ENCODE measurements at regions not wholly inside any gene's neighbourhood (a gene's known extent, or its start where the extent isn't known, plus 50 kb on each side); places are given as distances from the start of the nearest gene placed in this dataset.
"Not testable (repeated sequence)": the region's sequence is repeated elsewhere in the genome, so short reads cannot be mapped to it uniquely, and the experiment has no call there.

DNA sequence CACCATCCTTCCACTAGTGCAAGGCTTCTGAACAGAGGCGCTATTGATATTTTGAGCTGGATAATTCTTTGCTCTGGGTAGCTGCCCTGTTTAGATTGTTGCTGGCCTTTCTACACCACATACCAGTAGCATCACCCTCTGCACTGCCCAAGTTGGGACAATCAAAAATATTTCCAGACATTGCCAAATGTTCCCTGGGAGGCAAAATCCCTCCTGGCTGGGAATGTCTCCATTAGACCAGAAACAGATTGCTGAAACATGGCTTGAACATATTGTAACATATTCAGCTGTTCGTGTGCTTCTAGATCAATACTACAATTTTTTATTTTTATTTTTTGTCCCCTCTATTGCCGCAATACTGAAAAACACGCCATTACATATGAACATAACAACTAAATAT, 174.6 kb downstream of the ABCA8 start:
- DNase-seq (ENCODE audit: low spot score): no peak

DNA sequence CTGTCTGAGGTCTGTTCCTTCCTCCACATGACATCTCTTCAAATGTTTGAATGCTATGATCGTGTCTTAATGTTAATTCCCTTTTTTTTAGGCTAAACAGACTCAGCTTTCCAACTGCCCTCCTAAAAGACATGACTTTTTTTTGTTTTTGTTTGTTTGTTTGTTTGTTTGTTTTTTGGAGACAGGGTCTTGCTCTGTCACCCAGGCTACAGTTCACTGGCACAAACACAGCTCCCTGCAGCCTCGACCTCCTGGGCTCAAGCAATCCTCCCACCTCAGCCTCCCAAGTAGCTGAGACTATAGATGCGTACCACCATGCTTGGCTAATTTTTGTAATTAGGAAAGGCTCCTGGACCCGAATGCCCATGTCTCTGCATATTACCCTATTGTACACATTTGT, 176.5 kb downstream of the ABCA8 start:
- no peak for DNase-seq (ENCODE audit: low spot score)

DNA sequence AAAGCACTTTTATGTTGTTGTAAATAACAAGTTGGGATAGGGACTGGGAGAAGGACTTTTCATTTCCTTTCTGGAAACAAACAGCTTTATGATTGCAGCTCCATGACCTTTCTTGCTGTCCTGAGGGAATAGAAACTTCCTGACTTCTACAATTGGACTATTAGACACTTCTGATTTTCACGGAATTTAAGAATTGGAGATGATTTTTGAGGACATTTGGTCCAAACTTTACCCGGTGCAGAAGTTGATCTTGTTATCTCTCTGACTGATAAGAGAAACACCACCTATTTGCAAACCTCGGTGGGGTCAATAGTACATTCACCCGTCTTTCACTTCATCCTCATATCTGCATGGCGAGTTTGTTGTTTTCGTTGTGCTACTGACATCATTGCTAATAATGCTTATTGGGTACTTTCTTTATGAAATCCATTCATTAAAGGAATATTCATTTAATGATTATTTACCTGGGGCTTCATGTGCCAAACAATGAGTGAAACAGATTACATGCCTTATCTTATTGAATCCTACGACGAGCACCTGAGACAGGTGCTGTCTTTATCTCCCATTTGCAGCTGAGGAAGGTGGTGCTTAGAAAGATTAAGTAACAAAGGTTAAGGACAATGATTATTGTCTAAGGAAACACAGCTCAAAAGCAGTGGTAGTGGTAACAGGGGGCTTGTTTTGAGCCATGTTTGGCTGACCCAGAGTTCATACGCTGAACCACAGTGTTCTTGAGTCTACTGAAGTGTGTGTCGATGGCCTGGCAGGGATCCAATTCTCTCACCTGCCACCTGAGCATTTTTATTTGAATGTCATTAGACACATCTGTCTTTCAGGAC, 176.9 kb upstream of the FAM20A start:
- no peak for DNase-seq (ENCODE audit: low spot score)

DNA sequence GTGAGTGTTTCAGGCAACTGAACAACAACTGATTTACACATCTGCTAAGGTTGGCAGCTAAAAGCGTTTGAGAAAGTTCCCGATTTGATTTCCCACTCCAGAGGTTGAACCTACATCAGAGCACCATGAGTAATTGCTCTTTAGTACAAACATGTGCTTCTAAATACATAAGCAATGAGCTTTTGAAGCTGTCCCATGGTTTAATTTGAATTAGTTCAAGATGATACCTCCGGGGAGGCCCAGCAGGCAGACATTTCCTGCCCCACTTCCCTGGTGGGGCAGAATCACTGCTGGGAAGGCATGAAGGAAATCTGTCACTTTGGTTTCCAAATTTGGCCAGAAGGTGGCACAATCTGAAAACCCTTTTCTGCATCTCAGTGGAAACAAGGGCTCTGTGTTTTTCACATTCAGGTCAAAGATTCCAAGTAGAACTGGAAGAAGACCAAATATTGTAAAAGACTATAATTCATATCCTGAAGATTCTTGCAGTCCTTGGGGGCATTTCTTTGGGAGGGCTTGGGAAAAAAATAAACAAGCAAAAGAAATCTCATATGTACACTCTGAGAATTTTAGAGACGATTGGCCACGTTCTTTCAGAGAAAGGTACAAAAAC, 176.2 kb upstream of the FAM20A start:
- peak; percentile 8 for DNase-seq (ENCODE audit: low spot score)

DNA sequence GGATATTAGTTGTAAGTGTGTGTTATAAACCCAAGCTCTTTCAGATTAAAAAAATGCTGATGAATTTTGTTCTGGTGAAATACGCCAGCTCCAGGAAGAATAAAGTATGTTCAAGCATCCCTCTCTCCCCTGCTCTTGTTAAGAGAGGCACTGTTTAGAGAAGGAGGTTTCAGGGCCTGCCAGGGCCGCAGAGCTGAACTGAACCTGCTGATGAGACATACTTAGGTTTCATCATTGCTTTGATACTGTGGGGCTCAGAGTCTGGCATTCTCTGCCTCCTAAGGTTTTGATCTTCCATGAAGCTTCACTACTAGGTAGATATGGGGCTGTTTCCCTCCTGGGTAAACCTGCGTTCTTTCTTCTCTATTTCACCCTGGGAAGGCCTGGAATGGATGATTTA, 175.3 kb upstream of the FAM20A start:
- no peak for DNase-seq (ENCODE audit: low spot score)

DNA sequence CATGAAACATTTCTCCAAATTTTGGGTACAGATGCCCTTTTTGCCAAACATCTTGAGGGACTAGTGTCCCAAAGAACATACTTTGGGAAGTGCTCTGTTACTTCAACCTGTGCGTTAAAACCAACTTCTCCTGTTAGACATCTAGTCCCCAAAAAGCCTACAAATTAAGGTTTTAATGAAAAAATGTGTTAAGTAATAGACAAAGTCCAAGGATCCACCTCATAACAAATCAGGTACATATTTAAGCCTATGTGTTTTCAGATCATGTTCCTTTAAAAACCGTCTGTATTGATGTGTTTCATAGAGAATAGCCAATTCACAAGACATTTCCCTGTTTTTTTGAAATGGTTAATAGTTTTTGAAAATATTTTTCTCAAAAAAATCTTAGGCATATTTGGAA, 174.8 kb upstream of the FAM20A start:
- DNase-seq (ENCODE audit: low spot score): no peak

DNA sequence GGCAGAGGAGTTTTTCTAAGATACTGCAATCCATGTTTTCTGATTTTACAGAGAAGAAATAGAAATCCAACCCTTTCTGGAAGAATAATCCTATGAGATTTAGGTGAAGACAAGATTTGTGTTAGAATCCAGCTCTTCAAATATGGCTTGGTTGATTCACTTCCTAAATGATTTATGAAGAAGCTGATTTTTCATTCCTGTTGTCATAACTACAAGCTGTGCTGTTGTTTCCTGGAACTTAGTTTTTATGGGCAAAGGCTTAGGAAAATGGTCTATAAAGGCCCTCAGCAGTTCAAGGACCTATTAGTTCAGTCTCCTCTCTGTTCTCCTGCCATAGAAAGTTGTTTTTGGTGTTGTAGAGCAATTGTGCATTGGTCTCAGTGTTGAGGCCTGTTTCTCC, 174.2 kb upstream of the FAM20A start:
- no peak for DNase-seq (ENCODE audit: low spot score)

DNA sequence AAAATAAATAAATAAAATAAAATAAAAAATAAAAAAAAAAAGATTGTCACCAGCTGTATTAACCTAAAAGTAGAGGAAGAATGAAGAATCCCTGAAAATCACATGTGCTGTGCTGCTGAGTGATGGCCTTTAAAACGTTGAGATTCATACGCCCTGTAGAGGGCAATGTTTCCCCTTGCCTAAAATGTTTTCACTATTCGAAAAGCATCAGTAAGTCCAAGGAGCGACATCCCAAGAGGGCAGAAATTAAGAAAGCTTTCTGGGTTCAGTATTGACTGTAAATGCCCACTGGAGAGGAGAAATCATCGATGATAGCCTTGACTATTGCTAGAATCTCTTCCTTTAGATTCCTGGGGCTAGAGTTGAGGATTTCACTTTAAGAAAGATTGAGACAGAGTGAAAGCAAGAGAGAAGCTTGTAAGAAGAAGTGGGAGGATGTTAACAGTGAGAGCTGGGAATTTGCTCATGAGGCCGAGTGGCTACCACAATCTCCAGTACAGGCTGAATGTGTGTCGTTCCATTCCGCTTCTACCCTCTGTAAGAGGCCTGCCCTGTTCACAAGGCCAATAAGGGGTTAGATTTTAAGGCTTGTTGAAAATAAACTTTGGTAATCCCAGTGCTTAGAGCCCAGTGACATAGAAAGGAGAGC, 170.8 kb upstream of the FAM20A start:
- DNase-seq (ENCODE audit: low spot score): peak; percentile 9

DNA sequence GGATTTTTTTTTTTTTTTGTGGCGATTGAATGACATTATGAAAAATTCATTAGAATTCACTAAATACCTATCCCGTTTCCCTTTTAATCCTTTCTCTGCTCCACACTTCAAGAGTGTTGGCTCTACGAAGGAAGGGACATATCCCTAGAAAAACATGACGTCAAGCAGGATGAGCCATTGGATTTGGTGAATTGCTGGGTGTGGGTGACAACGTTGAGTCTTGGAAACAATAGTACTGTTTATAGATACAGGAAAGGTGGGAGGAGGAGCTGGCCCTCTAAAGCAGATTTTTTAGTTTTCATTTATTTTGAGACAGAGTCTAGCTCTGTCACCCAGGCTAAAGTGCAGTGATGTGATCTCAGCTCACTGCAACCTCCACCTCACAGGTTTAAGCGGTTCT, 167.6 kb upstream of the FAM20A start:
- DNase-seq (ENCODE audit: low spot score): no peak

DNA sequence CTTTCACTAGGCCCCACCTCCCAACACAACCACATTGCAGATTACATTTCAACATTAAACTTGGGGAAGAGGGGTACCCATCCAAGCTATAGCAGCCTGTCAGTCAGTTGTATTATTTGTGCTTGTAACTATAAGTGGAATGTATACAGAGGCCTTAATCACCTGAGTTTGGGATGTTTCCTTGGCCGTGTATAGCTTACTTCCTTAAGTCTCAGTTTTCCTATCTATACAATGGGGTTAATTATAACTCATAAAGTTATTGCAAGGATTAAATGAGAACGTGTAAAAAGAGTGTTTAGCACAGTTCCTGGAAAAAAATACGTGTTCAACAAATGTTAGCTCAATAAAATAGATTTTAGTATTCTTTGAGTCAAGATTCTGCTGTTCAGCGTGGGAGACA, 165.5 kb upstream of the FAM20A start:
- DNase-seq (ENCODE audit: low spot score): no peak

DNA sequence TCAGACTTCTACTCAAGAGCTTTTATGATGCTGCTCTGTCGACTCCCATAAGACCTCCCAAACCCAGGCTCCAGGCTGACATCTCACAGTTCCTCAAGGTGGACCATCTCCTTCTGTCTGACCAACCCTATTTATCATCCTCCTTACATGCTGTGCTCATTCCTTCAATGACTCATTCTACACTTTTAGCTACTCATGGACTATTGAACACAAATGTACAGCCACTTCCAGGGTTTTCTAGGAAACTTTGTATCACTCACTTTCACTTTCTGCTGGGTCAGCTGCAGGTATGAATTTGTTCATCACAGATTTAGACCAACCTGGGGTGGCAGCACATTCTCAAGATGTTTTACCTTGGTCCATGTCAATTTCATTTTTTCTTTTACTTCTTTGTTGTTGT, 162.4 kb upstream of the FAM20A start:
- DNase-seq (ENCODE audit: low spot score): no peak

DNA sequence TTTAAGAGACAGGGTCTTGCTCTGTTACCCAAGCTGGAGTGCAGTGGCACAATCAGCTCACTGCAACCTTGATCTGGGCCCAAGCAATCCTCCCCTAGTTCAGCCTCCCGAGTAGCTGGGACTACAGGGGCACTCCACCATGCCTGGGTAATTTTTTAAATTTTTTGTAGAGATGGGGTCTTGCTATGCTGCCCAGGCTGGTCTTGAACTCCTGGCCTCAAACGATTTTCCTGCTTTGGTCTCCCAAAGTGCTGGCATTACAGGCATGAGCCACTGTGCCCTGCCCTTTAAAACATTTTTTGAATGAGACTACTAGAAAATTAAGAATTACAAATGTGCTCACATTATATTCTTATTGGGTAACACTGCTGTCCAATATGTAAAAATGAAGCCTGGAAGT, 161.7 kb upstream of the FAM20A start:
- DNase-seq (ENCODE audit: low spot score): no peak

DNA sequence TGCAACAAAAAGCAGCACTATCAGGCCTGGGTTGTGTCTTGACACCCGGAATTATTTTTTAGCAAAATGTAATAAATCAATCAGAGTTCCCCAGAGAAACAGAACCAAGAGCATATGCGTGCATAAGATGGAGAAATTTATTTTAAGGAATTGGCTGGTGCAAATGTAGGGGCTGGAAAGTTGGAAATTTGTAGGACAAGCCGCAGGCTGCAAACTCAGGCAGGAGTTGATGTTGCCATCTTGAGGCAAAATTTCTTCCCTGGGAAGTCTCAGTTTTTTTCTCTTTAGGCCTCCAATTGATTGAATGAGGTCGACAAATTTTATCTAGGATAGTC, 158.9 kb upstream of the FAM20A start:
- DNase-seq (ENCODE audit: low spot score): no peak

DNA sequence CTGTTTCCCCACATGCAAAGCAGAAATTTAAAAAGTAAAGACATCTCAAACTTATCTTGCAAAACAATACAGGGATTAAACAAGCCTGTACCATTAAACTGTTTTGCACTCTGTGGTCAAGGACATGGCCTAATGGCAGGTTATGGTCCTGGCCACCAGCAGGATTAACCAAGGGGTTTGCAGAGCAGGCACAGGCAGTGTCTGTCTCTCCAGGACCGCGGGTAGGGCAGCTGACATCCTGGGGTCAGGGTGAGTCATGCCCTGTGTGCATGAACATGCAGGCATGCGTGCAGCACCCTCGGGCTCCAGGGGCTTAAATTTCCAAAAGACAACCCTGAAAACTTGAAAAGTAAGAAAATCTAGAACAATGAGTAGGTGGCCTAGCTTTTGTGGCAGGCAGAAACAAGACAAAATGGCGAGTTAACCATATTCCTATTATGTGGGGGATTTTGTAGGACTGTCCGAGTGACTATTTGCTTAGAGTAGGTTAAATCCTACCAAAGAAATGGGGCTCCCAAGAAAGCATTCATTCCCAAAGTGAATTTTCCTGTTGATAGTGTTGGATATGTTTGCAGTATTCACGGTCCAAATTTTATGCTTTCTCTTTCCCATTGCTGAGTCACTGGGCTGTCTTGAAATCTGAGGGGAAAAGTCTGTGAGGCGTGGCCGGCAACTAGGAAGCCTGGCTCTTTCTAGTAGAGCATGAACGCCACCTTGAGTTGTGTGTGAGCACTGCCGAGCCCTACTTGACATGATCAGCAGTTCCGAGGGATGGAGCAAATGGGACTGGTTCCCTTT, 158.4 kb upstream of the FAM20A start:
- DNase-seq (ENCODE audit: low spot score): peak; percentile 37

DNA sequence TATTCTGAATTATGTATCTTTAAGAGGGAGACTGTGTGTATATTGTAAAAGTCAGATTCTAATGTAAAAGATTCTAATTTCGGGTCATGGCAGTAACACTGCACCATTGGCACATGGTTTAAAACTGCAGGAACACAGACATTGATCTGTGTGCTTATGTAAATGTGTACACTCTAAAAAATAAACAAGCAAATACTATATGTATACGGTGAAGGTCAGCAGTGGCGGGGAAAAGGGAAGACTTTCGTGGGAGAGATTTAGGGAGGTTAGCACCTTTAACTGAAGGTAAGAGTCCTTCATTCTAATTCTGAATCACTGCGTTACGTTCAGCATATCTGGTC, 157.8 kb upstream of the FAM20A start:
- no peak for DNase-seq (ENCODE audit: low spot score)

DNA sequence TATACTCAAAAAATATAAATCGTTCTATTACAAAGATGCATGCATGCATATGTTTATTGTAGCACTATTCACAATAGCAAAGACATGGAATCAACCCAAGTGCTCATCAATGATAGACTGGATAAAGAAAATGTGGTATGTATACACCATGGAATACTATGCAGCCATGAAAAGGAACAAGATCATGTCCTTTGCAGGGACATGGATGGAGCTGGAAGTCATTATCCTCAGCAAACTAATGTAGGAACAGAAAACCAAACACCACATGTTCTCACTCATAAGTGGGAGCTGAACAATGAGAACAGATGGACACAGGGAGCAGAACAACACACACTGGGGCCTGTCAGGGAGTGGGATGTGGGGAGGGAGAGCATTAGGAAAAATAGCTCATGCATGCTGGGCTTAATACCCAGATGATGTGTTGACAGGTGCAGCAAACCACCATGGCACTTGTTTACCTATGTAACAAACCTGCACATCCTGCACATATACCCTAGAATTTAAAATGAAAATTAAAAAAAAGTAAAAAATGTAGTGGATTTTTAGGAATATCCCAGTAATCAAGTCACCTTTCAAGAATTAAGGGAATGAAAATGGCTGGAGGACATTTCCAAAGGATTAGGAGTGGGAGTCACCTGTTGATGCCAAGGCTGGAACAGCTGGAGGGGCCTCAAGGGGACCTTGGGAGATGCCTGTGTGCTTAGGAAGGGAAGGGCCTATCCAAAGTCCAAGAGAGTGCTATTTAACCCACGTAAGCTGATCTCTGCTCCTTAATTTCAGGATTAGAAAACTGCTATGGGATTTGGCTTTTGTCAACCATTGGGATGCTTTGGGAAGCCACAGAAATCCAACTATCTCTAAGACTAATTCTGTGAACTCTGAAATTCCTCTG, 156.9 kb upstream of the FAM20A start:
- not testable (repeated sequence) for DNase-seq (ENCODE audit: low spot score)

DNA sequence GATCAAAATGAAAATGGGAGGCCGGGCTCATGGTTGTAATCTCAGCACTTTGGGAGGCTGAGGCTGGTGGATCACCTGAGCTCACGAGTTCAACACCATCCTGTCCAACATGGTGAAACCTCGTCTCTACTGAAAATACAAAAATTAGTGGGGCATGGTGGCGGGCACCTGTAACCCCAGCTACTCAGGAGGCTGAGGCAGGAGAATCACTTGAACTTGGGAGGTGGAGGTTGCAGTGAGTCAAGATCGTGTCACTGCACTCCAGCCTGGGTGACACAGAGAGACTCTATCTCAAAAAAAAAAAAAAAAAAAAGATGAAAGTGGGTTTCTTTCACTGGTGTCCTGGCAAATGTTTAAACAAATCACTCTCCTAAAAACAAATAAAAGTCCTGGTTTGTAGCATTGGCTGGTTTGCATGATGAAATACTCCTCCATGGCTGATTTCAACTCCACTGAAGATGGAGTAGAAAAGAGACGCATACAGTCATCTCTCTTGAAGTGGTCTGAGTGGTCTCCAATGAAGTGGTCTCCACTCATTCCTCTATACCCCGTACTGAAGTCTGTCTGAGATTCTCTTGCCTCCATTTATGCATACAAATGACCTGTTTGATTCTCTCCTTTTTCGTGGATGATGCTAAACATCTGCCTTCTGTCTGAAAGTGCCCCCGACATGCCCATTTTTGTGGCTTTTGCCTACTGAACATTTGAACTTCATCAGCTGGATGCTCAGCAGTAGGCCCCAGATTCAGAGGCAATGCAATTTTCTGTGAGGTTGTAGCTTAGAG, 153.0 kb upstream of the FAM20A start:
- no peak for DNase-seq (ENCODE audit: low spot score)

DNA sequence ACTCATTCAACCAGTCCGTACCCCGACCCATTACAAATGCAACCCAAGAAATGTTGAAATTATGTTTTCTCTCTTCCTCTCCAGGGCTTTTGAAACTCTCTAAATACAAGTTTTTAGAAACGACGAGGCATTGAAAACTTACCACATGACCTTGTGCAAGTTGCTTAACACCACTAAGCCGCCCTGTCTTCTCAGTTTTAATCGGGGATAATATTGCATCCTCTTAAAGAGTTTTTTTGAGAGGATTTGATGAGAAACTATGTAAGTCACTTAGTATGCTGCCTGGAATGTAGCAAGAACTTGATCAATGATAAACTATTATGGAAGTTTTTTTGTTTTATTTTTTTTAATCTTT, 149.0 kb upstream of the FAM20A start:
- DNase-seq (ENCODE audit: low spot score): no peak

DNA sequence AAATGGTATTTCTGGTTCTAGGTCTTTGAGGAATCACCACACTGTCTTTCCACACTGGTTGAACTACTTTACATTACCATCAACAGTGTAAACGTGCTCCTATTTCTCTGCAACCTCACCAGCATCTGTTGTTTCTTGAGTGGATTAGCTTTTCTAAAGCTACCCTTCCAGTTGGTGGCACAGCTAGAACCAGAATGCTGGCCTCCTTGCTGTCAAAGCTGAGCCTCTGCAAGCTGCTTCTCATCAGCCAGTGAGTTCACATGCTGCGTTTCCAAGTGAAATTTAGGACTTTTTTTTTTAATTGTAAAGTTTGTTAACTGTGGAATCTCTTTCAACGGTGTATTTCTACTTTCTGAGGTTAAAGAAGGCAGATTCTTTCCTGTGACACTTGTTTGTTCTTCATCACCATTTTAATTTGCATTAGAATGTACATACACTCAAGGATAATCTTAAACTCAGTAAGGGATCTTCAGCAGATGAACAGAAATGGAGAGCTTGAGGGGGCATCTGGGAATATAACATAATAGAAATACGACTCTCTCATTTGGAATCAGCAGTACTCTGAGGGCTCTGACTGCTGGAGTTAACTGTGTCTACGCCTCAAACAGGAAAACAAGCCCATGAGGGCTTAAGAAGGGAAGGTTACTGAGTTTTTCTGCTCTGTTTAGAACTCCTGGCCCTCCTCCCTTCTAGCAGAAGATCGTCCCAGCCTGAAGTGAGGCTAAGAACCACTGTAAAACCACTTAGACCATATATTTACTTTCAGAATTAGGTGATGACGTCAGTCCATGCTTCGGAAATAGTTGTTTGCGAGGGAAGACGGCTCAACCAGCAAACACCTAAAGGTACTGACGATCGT, 148.4 kb upstream of the FAM20A start:
- no peak for DNase-seq (ENCODE audit: low spot score)

DNA sequence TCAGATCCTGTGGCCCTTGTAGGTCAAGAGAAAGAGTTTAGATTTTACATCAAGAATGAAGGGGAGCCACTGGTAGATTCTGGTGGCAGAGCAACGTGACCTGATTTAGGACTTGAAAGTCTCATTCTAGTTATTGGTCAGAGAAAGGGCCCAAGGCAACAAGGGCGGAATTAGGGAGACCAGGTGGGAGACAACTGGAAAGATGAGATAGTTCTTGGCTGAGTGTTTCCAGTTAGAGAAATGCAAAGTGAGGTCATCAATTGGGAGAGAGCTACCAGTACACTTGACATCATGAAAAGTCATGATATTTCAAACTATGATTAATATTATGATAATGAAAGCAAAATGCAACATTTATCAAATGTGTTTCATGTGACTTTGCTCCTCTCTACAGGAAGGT, 147.2 kb upstream of the FAM20A start:
- no peak for DNase-seq (ENCODE audit: low spot score)

All from hematopoietic multipotent progenitor cell treated with erythropoietin and hydrocortisone succinate and interleukin-3 and kit ligand, for 15 days (in vitro differentiated cells).